CD4-positive, alpha-beta T cell treated with Interleukin-2 at 100 ng/mL for 4 hours (primary cell): ENCODE measurements at regions not wholly inside any gene's neighbourhood (a gene's known extent, or its start where the extent isn't known, plus 50 kb on each side); places are given as distances from the start of the nearest gene placed in this dataset.

Experiments
- DNase-seq: peaks from one replicate; pipeline ENCODE4 v3.0.0-alpha.2; 2020; ENCODE audit warnings: low spot score

DNA sequence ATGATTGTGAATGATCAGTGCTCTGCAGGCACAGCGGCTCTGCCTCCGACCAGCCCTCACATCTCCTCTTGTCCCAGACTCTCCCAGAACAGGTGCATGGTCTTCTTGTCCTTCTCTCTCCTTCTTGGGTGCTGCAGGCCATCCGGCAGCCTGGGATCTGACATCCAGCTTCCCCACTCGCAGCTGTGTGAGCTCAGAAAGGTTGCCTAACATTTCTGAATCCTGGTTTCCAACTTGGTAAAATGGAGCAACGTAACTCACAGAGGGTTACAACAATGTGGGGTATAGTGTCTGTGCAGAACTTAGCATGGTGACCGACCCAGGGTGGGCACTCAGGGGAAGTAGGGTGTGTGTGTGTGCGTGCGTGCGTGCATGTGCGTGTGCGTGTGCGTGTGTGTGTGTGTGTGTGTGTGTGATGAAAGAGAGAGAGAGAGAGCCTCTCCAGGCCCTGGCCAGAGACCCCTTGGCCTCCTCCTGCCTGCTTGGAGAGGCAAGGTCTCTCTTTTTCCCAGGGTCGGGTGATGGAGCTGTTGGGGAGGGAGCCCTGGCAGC lies 110.1 kb downstream of the SNX5 start:
- no peak for DNase-seq

DNA sequence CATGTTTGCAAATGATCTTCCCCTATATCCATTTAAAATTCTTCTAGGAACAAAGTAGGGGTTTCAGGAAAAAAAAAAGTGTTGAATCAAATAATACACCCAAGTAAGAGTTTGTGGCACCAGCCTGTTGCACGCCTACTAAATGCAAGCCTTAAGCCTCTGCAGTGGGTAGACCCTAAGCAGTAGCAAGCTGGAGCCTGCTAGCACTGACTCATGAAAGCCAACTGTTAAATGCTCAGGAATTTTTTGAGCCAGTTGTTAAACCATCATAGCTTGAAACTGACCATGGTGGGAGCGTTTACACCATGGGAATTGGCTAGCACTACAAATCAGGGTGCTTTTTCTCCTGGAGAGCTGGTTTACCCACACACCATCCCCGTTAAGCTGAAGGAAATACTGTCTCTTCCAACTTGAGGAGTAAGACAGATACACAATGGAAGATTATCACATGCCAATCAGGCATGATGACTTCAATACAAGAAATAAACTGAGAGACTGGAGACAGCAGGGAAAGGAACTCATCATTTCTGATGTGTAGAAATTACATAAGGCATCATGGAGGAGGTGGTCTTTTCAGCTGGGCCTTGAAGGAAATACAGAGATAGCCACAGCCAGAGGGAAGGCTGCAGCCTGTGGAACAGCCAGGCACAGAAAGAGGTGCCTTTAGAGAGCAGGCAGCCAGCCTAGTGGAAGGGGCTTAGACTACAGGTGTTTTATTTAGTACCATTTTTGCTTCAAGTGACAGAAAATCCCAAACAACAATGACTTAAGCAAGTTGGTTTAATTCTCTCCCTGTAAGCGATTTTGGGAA lies 110.8 kb downstream of the SNX5 start:
- no peak for DNase-seq

DNA sequence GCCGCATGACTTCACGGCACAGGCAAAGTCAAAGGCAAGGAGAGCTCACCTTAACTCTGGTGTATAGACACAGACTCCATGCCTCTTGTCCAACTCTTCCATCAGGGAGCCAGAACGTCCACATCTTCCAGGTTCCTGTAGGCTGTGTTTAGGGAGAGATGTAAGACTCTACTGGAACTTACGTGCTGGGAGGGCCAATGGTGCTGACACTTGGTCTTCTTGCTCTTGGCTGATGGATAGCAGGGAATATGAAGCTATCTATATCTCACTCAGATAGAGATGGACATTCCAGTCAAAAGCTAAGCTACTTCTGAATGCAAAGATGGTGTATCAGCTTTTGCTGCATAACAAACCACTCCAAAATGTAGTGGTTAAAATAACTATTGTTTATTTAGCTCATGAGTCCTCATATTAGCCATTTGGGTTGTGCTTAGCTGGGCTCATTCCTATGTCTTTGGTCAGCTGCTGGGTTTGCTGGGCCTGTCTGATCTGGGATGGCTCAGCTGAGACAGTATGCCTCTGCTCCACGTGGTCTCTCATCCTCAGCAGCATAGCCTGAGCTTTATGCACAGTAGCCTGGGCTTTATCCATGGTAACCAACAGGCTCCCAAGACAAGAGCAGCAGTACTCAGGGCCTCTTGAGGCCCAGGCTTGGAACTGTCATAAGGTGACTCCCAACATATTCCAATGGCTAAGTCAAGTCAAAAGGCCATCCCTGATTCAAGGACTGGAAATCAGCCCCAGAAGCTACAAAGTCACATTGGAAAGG lies 111.6 kb downstream of the SNX5 start:
- DNase-seq, result no peak

DNA sequence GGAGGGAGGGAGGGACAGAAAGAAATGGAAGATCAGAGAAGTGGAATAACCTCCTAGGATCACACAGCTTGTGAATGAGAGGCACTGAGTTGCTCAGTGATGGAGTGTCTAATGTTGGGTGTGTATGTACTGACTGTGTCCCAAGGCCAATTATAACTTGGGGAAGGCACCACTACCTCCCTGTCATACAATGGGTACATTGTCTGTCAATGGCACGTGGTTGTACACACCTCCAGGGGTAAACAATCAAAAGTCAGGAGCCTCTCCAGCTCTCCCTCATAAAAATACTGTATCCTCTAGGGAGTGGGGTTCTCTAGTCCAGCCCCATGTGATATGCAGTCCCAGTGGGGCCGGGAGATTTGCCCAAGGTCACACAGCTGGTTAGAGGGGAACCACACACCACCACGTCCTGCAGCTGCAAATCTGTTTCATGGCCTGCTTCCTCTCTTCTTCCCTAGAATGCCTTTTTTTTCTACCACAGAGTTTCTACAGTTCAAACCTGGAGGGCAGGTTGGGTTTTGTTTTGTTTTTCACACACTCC lies 112.5 kb downstream of the SNX5 start:
- no peak for DNase-seq

DNA sequence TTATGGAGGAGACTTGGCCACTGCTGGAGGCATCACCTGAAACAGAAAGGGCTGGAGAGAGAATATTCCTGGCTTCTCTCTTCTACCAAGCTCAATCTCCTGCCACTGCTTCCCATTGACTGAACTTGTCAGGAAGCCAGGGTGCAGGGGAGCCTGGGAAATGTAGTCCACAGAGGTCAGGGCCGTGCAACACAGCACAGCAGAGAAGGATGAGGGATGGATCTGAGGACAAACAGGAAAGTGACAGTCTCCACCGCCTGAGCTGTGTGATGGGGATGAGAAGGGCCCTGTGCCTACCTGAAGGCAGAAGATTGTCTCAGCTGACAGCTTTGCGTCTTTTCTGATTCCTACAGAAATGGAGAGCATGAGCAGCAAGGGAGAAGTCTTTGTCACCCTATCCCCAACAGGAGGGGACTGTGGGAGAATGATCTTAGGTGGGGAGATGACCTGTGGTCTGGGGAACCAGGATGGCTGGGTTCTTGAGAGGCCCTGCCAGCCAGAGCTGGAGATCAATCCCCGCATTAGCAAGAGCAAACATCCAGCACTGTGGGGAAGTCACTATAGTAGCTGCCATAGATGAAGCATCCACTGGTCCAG lies 114.2 kb downstream of the SNX5 start:
- no peak for DNase-seq

DNA sequence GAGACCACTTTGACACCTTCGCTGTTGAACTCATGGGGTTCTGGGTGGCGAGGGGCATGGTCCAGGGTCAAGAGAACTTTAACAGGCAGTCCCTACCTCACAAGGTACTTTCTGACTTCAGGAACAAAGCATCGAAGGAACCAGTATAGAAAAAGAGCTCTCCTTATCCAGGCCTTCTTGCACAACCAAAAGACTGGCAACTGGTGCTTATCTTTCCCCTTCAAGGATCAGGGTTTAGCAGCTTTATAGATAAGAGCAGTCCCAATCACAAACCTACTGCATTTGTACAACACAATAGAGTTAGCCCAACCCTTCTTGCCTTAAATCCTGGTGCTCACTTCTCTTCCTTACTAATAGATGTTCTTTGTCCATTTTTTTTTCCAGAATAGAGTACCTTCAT lies 116.3 kb downstream of the SNX5 start:
- DNase-seq, result no peak

DNA sequence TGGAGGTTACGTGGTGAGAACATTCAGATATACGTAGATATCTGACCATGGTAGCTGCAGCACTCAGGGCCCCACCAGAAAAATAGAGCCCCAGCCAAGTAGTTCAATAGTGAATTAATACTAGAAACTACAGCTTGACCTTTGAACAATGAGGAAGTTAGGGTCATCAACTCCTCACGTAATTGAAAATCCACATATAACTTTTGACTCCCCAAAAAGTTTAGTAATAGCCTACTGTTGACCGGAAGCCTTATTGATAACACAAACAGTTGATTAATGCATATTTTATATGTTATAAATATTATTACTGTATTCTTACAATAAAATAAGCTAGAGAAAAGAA lies 117.9 kb downstream of the SNX5 start:
- DNase-seq, result no peak

DNA sequence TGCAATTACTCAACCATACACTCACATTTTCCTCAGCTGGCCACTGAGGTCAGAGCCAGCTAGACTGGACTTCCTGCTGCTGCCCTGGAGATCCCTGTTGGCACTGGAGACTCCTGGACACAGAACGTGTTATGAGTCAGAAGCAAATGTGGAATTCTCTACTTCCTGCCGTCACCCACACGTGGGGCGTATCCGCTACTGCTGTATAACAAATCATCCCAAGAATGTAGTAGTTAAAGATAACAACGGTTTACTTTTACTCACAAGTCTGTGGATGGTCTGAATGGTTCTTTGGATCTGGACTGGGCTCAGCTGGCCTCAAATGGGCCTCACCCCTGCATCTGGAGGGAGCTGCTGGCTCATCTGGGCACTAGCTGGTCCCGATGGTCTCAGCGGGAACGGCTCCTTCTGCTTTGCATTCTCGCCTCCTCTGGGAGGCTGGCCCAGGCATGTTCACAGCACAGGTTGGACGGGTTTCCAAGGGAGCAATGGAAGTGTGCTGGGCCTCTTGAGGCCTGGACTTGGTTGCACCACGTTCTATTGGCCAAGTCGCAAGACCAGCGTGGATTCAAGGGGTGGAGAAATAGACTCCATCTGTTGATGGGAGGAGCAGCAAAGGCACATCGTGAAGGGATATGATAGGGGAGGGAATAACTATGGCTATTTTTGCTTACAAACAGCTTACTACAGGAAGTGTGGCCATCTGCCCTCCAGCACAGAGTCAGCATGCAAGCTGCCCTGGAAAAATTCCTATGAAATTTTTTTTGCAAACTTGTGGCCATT lies 118.5 kb downstream of the SNX5 start:
- no peak for DNase-seq

DNA sequence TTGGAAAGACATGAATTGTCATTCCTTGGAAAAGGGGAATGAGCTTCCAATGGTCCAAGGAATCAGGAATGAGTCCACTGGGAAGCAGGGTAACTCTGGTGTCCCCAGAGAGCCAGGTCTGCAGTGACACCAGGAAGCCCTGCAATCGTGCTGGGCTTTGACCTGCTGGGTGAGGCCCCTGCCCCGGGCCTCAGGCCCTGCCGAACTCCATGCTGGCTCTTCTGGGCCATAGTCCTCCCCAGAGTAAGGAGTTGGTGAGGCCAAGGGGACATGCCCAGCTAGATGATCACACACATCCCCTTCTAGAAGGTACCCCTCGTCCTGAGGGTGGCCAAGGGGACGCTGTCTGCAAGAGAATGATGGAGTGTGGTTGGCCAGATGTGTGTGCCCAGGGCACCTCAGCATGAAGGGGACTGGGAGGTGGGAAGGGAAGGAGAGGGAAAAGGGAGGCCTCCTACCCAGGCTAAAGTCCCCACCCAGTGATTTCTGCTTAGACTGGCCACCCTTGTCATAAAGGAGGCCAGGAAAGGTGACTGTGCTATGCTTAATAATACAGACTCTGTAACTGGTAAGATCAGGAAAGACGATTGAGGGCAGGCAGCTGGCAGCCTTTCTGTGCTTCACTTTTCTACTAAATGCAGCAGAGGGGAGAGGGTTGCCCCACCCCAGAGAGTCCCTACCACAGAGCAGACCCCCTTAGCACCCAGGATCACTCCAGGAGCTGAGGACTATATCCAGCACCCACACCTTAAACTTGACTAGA lies 119.3 kb downstream of the SNX5 start:
- no peak for DNase-seq

DNA sequence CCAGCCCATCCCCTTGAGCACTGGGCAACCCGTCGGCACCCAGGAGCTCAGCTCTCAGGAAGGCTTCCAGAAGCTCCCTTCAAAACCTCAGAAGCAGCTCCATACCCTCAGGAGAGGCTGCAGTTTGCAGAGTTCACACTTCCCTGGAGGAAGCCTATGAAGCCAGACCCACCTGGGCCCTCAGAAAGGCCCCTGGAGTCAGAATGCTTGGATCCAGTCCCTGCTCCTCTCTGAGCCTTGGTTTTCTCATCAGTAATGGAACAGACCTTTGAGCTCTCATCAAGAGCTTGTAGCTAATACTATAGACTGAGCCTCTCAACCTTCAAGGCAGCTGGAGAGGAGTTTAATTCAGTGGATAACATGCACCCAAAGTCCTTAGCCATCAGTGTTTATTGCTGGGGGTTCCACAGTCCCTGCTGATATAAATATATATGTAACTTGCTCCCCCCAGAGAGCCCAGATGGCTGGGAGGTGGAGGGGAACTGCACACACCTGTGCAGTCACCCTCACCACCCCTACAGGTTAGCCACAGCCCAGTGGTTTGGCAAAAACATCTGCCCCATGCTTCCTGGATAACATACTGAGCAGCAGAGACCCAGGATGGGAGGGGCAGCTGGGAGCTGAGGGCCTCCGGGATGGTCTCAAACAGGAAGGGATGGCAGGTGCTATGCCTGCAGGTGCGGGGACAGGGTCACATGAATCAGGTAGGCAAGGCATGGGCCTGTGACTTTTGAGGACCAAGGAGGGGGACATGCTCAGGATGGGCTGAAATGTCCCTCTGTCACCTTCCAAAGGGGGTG lies 120.1 kb downstream of the SNX5 start:
- no peak for DNase-seq

DNA sequence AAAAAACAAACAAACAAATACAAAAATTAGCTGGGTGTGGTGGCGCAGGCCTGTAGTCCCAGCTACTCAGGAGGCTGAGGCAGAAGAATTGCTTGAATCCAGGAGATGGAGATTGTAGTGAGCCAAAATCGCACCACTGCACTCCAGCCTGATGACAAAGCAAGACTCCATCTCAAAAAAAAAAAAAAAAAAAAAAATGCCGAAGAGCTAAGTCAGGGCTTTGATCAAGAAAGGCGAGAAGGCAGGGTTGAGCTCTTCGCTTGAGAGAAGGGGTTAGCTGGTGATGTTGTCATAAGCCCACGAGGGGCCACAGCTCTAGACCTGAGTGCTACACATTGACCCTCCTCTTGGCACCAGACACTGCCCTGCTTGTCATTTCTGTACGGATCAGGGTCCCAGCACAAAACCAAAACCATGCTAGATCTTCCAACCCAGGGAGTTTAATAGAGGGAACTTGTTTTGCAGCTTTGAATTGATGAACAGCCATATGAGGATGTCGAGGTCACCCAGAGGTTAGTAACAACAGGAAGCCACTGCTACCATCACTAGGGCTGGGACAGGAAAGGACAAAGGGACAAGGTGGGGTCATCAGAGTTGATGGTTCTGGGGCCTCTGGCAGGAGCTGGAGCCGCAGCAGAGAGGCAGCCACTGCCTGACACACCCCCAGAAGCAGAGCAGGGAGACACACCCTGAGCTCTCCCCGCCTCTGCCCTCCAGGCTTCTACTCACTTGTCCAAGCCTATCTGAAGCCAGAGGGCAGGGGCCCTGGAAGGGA lies 122.7 kb downstream of the SNX5 start:
- no peak for DNase-seq

DNA sequence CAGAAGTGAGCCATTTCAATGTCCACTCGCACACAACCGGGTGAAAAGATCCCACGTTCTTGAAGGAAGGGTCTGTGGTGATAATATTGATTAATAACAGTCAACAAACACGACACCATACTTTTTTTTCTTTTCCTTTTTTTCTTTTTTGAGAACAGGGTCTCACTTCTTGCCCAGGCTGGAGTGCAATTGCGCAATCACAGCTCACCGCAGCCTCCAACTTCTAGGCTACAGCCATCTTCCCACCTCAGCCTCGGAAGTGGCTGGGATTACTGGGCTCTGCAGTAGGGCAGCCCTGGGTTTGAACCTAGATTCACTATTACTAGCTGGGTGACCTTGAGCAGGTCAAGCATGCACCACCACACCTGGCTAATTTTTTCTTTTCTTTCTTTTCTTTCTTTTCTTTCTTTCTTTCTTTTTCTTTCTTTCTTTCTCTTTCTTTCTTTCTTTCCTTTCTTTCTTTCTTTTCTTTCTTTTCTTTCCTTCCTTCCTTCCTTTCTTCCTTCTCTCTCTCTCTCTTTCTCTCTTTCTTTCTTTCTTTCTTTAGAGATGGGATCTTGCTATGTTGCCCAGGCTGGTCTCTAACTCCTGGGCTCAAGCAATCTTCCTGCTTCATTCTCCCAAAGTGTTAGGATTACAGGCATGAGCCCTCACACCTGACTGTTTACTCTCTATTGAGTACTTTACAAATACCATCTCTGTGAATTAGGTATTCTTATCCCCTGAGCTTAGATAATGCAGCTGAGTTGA lies 123.9 kb downstream of the SNX5 start:
- DNase-seq, result no peak

DNA sequence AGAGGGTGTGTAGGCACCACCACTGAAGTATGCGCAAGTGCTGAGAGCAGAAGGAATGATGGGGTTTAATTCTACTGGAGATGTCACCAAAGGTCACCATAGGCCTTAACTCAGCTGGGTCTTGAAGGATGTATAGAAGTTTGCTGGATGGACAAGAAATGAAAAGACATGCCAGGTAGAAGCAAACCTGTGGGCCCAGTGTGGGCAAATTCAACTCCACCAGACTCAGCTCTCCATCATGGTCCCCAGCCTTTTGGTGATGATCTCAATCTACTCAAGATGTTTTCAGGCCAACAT lies 124.5 kb downstream of the SNX5 start:
- no peak for DNase-seq

DNA sequence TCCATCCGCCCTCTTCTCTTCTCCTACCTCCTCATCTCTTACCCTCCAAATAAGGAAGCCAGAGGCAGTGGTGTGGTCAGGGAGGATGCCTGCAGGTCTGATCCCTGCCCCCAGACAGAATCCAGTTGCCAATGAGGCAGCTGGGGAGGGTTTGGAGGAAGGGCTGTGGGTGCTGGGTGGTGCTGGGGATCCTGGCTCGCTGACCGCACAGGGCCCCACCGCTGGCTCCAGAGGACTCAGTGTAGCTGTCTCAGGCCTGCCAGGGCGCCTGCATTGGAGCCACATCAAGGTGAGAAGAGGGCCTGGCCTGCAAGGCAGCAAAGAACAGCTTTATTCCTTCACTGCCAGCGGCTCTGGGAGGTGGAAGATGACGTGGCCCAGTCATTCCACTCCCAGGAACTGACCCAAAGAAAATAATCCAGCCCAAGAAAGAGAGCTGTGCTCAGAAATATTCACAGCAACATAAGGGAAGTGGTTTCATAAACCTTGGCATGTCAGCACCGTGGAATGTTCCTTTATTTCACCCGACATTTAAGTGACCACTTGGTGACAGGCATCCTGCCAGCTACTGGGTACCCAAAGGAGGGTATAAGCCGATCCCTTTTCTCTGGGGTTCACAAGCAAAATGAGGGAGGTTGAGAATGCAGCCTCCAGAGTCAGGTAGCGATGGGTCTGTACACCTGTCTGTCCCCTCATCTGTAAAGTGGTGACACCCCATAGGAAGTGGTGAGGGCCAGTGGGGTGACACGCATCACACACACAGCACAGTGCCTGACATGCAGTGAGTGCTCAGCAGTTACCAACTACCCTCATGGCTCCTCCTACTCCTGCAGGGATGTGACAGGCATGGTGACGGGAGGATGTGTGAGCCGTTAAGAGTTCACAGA lies 125.1 kb downstream of the SNX5 start:
- peak; percentile 12 for DNase-seq

DNA sequence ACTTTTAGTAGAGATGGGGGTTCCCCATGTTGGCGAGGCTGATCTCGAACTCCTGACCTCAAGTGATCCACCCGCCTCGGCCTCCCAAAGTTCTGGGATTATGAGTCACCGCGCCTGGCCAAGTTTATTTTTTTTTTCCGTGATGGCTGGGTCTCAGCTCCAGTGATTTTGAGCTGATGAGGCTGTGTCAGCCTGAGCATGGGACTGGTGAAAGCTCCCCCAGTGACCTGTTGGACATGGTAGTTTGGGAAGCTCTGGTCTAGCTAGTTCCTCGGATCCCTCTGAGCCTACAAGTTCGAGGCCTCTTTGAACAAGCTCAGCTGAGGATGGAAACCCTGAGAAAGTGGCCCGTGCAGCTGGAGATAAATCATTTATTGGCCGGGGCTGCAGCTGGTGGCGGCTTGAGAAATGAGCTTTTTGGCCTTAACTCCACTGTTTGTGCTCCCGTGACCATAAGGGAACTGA lies 126.8 kb downstream of the SNX5 start:
- DNase-seq, result no peak

DNA sequence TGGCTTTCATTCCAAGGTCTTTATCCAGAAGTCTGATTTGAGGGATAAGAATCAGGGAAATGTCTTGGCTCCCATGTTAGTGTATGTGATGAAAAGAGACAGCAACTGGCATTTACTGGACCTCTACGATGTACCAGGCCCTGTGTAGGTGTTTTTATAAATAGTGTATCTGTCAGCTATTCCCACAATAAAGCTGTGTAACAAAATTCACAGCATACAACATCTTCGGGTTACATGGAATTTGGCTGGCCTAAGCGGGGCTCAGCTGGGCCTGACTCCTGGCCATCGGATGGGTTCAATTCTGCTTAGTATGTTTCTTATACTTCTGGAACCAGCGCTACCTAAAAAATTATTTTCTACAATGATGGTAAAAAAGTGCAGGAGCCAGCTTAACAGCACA lies 128.2 kb downstream of the SNX5 start:
- no peak for DNase-seq

DNA sequence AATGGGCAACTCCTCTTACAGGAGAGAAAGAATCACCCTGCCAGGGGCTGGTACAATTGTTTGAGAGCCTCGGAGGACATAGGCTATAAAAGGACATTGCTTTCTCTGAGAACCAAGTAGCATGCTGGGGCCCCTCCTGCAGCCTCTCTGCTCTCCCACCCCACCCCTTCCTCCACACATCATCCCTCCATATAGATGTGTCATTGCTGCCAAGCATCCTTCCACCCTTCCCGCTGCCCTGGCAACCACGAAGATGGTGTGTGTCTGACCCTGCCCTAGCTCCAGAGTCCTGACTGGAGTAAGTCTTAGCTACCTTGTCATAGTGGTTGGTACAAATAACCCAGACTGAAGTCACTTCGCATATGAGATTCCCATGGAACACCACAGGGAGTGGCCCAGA lies 129.7 kb downstream of the SNX5 start:
- no peak for DNase-seq

DNA sequence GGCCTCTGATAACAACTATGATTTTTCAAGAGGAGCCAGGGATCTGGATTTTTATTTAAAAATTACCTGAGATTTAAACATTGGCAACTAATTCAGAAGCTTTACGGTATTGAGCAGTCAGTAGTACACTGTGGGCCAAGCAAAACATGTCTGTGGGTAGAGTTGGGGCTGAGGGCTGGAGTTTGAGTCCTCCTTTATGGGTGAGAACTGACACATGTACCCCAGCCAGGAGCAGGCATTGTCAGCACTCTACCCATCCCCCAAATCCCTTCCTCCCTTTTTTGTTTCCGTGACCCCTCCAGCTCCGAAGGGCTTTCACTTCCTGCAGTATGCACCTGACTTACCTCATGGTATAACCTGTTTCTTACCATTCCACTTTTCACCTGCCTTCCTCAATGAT lies 131.4 kb downstream of the SNX5 start:
- DNase-seq, result no peak
